ENCODE measurements at regions not wholly inside any gene's neighbourhood (a gene's known extent, or its start where the extent isn't known, plus 50 kb on each side); places are given as distances from the start of the nearest gene placed in this dataset.
"Not testable (repeated sequence)": the region's sequence is repeated elsewhere in the genome, so short reads cannot be mapped to it uniquely, and the experiment has no call there.

GRCh38 chr4:181766061-181766548 is 477.1 kb upstream of the TENM3 start:
- no peak for DNase-seq

- DNase-seq = no peak
Observed at GRCh38 chr4:181770971-181771370, 472.2 kb upstream of the TENM3 start.

DNA sequence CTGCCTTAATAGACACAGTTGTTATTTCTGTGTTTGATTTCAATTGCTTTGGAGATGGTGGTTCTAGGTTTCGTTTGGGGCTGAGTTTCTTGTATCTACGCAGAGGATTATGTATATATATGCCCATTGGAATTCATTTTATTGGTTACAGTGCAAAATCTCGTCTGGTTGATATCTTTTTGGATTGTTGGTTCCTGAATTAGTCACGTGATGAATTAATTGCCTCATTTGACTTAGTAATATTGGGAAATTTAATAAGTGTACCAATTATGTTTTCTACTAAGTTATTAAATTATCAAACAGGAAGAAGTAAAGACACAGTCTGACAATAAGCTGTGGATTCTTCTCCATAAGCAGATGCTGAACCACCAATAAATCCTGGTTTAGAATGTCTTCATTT is 467.9 kb upstream of the TENM3 start:
- no peak for DNase-seq

GRCh38 chr4:181776264-181777054 is 466.7 kb upstream of the TENM3 start:
- no peak for DNase-seq

DNA sequence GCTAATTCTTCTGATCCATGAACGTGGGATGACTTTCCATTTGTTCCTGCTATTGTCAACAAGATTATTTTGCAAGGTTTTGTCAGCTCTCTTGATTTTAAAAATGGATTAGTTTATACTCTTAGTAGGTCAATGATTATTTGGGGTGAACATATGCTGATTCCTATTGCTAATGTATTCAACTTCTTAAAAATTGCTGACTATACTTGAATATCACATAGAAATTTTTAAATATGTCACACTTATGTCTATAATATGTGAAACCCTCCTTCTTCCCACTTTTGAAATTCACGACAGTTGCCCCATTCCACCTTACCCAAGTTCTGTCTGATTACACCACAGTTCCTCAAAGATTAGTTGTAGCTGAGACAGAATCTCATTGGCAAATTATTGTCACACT is 465.7 kb upstream of the TENM3 start:
- DNase-seq = no peak

GRCh38 chr4:181784881-181785280 is 458.3 kb upstream of the TENM3 start:
- DNase-seq = no peak

GRCh38 chr4:181792641-181793040 is 450.6 kb upstream of the TENM3 start:
- no peak for DNase-seq

DNA sequence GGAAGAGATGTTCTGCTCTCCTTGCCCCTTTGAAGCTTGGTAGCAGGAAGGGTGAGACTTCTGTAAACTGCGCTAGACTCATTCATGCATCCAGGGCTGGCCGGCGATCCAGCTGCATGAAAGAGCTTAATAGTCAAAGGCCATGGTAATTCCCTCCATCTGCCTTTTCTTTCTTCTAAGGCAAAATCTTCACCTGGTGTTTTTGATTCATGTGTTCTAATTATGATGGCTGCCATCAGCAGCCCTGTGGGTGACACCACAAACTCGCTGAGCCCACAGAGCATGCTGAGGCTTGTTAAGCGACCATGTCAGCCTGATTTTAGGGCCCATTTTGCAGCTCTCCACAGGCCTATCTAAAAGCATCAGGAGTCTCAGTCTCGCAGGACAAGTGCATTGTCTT is 450.1 kb upstream of the TENM3 start:
- no peak for DNase-seq

- no peak for DNase-seq
Observed at GRCh38 chr4:181796502-181796901, 446.7 kb upstream of the TENM3 start.

DNA sequence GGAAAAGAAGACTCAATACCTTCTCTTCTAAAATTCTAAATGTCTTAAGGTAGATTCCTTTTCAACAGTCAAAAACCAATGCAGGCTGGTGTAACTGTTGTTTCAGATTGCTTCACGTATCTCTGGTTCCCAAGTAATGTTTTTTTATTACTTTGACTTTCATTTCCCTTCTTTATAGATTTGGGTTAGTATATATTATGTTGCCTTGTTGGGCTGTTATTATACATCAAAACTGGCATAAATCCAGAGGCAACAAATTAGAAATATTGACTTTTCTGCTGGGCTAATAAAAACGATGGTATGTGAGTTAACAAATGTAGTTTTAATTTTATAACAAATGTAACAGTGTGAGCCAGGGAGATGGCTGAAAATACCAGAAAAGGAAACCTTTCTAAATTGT is 444.7 kb upstream of the TENM3 start:
- DNase-seq = no peak

GRCh38 chr4:181799561-181800069 is 443.6 kb upstream of the TENM3 start:
- no peak for DNase-seq

DNA sequence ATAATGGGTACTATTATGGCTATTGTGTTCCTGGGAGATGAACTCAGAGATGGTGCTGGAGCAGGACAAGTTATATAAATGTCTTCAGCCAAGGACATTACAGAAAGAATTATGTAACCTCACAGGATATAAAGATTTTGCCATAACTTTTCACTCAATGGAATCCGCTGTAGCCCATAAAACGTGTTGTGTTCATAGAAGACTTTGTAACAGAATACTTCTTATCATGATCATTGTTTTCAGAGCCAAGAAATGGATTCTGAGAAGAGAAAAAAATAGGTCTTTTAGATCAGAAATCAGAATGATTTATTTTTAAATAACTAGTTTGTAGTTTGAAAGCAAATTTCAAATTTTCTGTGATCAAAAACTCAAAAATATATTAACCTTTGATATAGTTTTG is 441.0 kb upstream of the TENM3 start:
- no peak for DNase-seq

- DNase-seq = no peak
Observed at GRCh38 chr4:181807771-181808170, 435.4 kb upstream of the TENM3 start.

DNA sequence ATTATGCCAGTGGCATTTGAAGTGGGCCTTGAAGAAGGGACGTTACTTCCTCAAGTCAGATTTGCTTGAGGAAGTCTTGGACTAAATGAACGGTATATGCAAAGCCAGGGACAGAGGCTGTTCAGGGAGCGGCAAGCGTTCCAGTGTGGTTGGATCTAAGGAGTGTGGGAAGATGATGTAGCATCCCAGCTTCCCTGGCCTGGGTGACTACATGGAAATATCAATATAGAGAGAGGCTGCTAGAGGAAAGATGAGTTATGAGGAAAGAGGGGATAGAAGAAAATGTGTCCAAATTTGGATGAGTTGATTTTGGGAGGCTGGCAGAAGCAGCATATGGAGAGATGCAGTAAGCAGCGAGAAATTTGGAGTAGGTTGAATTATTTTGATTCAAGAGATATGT is 432.5 kb upstream of the TENM3 start:
- DNase-seq = no peak

GRCh38 chr4:181811550-181811949 is 431.7 kb upstream of the TENM3 start:
- DNase-seq = not testable (repeated sequence)

DNA sequence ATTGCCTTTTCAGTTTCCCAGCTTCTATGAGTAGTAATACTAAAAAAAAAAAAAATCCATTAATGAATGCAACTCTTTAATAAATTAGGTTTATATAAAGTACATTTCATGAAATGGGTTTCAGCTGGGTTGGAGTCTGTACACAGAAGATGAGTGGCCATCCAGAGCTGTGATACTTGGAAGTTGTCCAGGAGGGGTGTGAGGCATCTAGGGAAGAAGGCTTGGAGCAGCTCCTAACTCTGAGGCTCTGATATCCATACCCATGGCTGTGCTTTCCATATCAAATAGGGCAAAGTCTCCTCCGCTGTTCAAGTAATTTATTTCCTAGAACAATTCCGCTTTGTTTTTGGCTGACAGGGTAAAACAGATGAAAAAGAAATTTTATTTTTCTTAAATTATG is 423.3 kb upstream of the TENM3 start:
- DNase-seq = no peak

DNA sequence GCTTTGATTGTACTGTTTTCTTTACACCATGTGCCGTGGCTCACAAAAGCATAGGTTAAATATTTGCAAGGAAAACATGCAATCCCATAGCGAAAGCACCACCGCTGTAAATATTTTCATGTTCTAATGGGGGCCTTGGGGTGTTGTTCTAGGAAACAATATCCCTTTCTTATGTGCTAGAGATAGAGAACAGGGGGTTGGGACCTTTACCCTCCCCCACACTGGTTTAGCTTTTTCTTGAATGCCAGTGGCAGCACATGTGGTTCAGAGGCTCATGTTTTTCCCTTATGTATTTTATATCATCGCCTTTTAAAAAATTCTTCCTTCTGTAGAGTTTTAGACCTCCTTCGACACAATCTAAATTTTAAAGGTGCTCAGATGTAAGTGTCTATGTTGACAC is 422.6 kb upstream of the TENM3 start:
- no peak for DNase-seq

DNA sequence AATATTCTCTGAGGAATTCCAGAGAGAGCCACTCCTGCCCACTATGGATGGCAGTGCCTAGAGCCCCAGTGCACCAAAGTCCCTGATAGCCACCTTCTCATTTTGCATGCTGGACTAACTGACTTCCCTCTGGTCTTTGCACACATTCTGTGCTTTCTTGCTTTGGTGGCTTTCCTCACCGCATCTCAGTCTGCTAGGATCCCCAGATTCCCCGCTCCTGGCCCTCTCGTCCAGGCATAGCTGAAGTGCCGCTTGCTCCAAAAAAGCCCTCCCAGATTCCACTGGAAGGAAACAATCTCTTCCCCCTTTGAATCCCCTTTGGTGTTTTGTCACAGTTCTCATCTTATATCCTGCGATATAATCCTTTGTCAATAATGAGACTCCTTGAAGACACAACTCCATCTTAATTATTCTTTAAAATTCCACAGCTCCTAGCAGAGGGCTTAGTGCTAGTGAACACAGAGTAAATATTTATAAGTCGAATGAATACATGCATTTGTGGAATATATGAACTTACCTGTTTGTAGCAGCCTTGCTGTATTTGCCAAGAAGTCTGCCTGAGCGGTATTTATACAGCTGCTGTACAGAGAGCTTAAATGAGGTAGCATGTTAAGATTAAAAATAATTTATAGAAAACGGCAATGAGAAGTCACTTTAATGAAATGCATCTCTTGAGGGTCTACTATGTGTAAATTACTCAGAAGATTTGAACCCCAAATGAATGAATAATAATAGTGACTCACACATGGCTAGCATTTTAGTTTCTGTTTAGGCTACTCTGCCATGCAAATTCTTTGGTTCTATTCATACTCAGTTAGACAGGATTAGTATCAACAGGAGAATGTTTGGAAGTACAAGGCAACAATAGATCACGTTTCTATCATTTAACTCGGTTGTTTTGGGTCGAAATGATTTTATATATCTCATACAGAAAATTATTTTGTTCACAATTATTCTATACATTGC is 421.9 kb upstream of the TENM3 start:
- no peak for DNase-seq

DNA sequence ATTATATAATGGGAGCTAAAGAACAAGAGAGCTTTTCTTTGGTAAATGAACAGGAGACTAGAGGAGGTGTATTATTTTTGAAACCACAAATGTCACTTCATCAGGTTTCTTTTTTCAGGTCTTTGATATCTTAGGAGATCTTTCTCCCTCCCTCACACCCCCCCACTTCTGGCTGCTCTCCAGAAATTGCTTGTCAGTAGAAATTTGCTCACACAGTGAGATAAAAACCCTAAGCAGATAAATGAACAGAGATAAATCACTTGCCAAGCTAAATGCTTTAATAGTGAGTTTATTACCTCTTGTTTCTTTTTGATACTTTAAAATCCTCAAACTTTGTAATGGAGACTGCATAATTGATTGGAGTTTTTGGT is 421.2 kb upstream of the TENM3 start:
- DNase-seq = no peak

DNA sequence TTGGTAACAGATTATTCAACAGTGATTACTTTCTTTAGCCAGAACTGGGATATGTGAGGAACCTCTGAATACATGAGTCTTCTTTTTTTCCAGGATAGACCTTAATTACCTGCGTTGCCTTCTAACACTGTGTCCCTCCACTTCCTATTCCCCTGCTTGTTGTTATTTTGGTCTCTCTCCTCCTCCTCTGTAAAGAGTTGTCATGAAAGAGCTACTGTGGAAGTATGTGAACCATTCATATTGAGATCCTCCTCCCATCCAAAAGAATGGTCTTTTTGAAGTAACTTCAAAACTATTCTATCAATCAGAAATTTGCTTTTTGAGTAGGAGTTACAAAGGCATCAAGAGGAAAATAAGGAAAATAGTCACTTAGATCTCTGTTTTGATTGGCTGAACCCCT is 420.0 kb upstream of the TENM3 start:
- DNase-seq = no peak

- no peak for DNase-seq
Observed at GRCh38 chr4:181823645-181824044, 419.6 kb upstream of the TENM3 start.

DNA sequence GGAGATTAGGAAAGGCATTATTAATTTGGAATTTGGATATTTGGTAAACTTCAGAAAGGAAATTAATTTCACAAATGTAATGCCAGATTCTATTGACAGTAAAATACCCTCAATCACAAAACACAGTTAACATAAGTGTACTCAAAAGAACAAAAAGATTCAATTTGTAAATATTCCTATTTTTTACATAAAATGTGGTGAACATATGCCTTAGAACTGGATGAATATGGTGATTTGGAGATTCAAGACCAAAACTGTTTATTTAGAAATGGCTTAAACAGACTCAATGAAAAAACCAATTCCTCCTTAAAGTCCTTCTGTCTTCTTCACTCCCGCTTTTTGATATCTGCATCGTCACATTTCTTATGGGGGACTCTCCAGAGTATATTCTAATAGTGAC is 417.6 kb upstream of the TENM3 start:
- no peak for DNase-seq

DNA sequence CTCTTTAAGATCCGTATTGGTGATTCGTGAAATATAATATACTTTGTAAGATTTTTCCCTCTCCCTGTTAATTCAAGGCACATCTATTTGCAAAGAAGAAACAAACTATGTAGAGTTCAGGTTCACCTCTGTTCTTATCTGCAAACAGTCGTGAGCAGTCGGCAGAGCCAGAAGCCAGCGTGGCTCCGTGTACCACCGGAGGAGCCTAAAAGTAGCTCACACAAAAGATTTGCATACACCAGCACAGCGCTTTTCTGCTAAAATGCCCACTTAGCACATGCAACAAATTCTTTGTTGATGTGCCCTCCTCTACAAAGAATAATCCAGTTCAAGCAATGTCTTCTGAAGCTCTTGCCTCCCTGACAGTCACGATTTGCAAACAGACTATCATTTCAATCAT is 416.0 kb upstream of the TENM3 start:
- no peak for DNase-seq
